Body of pancreas (tissue), 4 donors: ENCODE measurements at regions not wholly inside any gene's neighbourhood (a gene's known extent, or its start where the extent isn't known, plus 50 kb on each side); places are given as distances from the start of the nearest gene placed in this dataset.
A peak's percentile ranks its signal among the peaks of the same experiment; 100 is the strongest.

Experiments used
- ATAC-seq: fragments of 150-250 bp; one replicate; pipeline ENCODE4 v1.9.1; 2016
- DNase-seq, 4 donors: peaks; one replicate each; pipeline ENCODE4 v3.0.0-alpha.2; 2019
- H3K27ac ChIP-seq, 4 donors: fragments of 200-600 bp; sonication (generic); 1 replicate in 3 of 4; 2 replicates in 1 of 4; pipeline versions ENCODE4 v1.5.1 to v1.6.1; 2016 to 2019; ENCODE audit warnings: mild to moderate bottlenecking in 1 of 4, mixed read lengths in 1 of 4, moderate library complexity in 1 of 4
- H3K27me3 ChIP-seq, 2 donors: fragments of 200-600 bp; sonication (generic); one replicate each; pipeline ENCODE4 v1.6.0; 2016; ENCODE audit warnings: mild to moderate bottlenecking in 1 of 2
- H3K36me3 ChIP-seq, 2 donors: fragments of 200-600 bp; sonication (generic); replicated peaks in 1 of 2; 2 replicates each; pipeline ENCODE4 v1.5.1; 2016; ENCODE audit warnings: low read depth in 2 of 2; ENCODE audit not compliant: insufficient read depth in 1 of 2
- H3K4me1 ChIP-seq: fragments of 200-600 bp; sonication (generic); one replicate; pipeline ENCODE4 v1.6.0; 2016
- H3K4me3 ChIP-seq, 2 donors: fragments of 200-600 bp; sonication (generic); 1 replicate in 1 of 2; 2 replicates in 1 of 2; pipeline ENCODE4 v1.5.1; 2016 to 2019
- H3K9me3 ChIP-seq, 3 donors: fragments of 200-600 bp; sonication (generic); 1 replicate in 2 of 3; 2 replicates in 1 of 3; pipeline ENCODE4 v1.5.1; 2016
- CTCF ChIP-seq, 7 experiments: fragments of 450-650 bp in 4 of 7; fragments of 200-600 bp in 3 of 7; sonication (generic) in 3 of 7; IDR thresholded peaks; one replicate each; pipeline ENCODE4 v1.5.1; 2016 to 2019; ENCODE audit warnings: antibody characterized with exemption in 7 of 7
- POLR2A ChIP-seq, 3 donors: fragments of 450-650 bp; IDR thresholded peaks; one replicate each; pipeline ENCODE4 v1.6.1; 2016; ENCODE audit warnings: antibody characterized with exemption in 3 of 3, mild to moderate bottlenecking in 2 of 3
- WGBS, 2 donors: methylation state at CpG; one replicate each; pipeline ENCODE4 v1.1.5; 2017; 5-methylcytosine and 5-hydroxymethylcytosine counted together
- intact Hi-C: fragments of 100-400 bp; cut with DNase I; formaldehyde crosslinking; loops from one replicate; pipeline ENCODE4 v1.15.1; 2023

DNA sequence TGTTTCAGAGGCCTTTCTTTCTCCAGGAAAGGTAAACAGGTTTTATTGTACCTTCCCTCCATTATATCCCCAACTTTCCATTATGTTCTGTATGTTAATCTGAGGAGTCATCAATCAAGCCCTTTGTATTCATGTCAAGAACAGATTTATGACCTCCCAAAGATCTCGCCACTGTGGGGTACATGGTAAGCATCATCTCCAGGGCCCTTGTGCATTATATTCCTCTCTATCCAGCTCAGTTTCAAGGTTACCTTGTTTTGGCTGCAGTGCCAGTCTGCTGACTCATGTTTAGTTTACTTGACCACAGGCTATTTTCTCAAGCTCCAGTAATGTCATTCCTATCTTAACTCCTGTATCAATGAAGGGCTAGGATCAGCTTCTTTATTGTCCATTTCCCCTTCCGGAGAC lies 125.1 kb upstream of the FRMPD4 start:
- ATAC-seq (no peak), DNase-seq (no peak)
- Histone ChIP-seq H3K27ac (no peak overlapping the region), H3K9me3 (no peaks in the 10 kb centered on the region), H3K36me3 (no peaks in the 10 kb centered on the region), H3K4me1 (no peaks in the 10 kb centered on the region), H3K4me3 (no peak overlapping the region), H3K27me3 (no peaks in the 10 kb centered on the region)
- WGBS, 2 donors = 38 to 39% methylated on average over 2 of the region's 2 CpGs
- intact Hi-C loops = no loop called here
- no peak for TF ChIP-seq CTCF (IDR thresholded peaks at IDR 0.05)

- no peak overlapping the region for H3K27ac ChIP-seq
- no peak for ATAC-seq
- peak; percentile 8 to 47 (median 22) for DNase-seq
- no peak for TF ChIP-seq CTCF (IDR thresholded peaks at IDR 0.05)
- TF ChIP-seq POLR2A (IDR thresholded peaks at IDR 0.05) = no peak
- H3K9me3 ChIP-seq = no peaks in the 10 kb centered on the region
- no peaks in the 10 kb centered on the region for H3K27me3 ChIP-seq
- H3K4me3 ChIP-seq = no peak overlapping the region
- WGBS, 2 donors = 27 to 29% methylated on average over 1 of the region's 1 CpG
- H3K4me1 ChIP-seq = no peaks in the 10 kb centered on the region
- no peaks in the 10 kb centered on the region for H3K36me3 ChIP-seq
- intact Hi-C loops = no loop called here
Observed at GRCh38 chrX:12021698-12022097, 116.6 kb upstream of the FRMPD4 start.

DNA sequence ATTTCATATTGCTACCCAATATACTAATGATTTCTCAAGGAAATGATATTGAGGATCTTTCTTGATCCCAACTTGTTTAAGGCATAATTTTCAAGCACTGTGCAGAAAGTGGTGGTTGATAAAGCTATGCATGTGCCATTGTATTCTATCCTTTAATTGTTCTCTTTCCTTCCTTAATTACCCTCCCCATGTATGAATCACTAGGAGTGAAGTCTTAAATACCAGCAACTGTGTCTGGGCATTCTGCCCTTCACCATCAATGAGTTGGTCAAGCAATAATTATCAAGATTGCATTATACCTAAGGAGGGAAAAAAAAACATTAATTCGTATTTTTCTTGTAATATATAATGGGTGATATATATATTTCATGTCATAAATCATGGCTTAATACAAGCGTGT lies 111.8 kb upstream of the FRMPD4 start:
- ATAC-seq = no peak
- no peaks in the 10 kb centered on the region for H3K36me3 ChIP-seq
- no peaks in the 10 kb centered on the region for H3K4me1 ChIP-seq
- 60 to 71% methylated on average over 2 of the region's 2 CpGs for WGBS, 2 donors
- H3K9me3 ChIP-seq = no peaks in the 10 kb centered on the region
- no peak for DNase-seq
- H3K27ac ChIP-seq = no peak overlapping the region
- intact Hi-C loops = no loop called here
- no peak overlapping the region for H3K4me3 ChIP-seq
- no peaks in the 10 kb centered on the region for H3K27me3 ChIP-seq
- TF ChIP-seq CTCF (IDR thresholded peaks at IDR 0.05) (no peak), POLR2A (IDR thresholded peaks at IDR 0.05) (no peak)

- Histone ChIP-seq H3K9me3 (no peaks in the 10 kb centered on the region), H3K4me3 (no peak overlapping the region), H3K27ac (no peak overlapping the region), H3K4me1 (no peaks in the 10 kb centered on the region), H3K36me3 (no peaks in the 10 kb centered on the region), H3K27me3 (no peaks in the 10 kb centered on the region)
- 30 to 53% methylated on average over 1 of the region's 1 CpG for WGBS, 2 donors
- intact Hi-C loops = no loop called here
- TF ChIP-seq CTCF (IDR thresholded peaks at IDR 0.05) (no peak), POLR2A (IDR thresholded peaks at IDR 0.05) (no peak)
- DNase-seq = no peak
- no peak for ATAC-seq
Observed at GRCh38 chrX:12032082-12032481, 106.2 kb upstream of the FRMPD4 start.

GRCh38 chrX:12034741-12035140 lies 103.5 kb upstream of the FRMPD4 start:
- H3K9me3 ChIP-seq = no peaks in the 10 kb centered on the region
- H3K36me3 ChIP-seq = no peaks in the 10 kb centered on the region
- no peak for ATAC-seq
- no peak overlapping the region for H3K27ac ChIP-seq
- no peak for DNase-seq
- intact Hi-C loops = no loop called here
- WGBS, 2 donors = 63 to 65% methylated on average over 6 of the region's 6 CpGs
- TF ChIP-seq CTCF (IDR thresholded peaks at IDR 0.05) = no peak
- no peak for TF ChIP-seq POLR2A (IDR thresholded peaks at IDR 0.05)
- H3K27me3 ChIP-seq = no peaks in the 10 kb centered on the region
- H3K4me3 ChIP-seq = no peak overlapping the region
- H3K4me1 ChIP-seq = no peaks in the 10 kb centered on the region
